GM18861 (cell line): ENCODE measurements at regions not wholly inside any gene's neighbourhood (a gene's known extent, or its start where the extent isn't known, plus 50 kb on each side); places are given as distances from the start of the nearest gene placed in this dataset.

Experiments
- ATAC-seq: cut with Tn5 transposase; IDR thresholded peaks from one replicate; pipeline ENCODE4 v1.9.1; 2021; ENCODE audit not compliant: unreplicated experiment

DNA sequence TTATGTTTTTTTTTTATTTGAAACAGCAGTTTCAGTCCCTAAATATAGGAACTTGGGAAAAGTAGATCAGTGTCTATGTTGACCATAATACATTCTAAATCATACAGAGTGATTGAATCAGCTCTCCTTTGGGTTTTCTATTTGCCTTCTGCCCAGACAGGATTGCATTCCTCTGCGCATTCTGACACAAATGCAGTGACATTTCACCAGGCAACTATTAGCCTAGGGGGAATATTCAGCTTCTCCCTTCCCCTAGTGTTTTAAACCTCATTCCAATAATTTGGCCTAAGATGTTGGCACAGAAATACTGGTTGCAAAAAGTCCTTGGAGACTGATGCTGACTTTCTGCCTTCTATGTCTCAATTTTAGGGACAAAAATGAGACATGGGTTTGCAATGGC is 172.8 kb downstream of the PTGER3 start:
- ATAC-seq: no peak

- no peak for ATAC-seq
Observed at GRCh38 chr1:70877343-70877742, 170.3 kb downstream of the PTGER3 start.

DNA sequence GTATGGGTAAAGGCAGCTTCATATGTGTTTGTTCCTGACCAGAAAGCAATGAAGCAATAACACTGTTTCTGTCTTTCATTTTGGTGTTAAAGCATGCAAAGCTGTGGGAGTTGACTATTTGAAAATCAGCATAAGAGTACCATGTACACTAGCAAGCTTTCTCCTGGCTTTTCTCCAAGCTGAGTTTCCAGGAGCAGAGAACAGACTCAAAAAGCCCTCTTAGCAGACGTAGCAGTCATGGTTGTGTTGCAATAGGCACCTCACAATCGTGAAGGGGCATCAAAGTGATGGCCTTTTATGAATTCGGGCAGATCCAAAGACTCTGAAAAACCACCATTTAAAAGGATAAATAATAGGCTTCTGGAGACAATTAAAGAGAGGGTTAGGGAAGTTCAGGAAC is 159.7 kb downstream of the PTGER3 start:
- no peak for ATAC-seq

- ATAC-seq: no peak
Observed at GRCh38 chr1:70888722-70889121, 158.9 kb downstream of the PTGER3 start.

- no peak for ATAC-seq
Observed at GRCh38 chr1:70890408-70890807, 157.2 kb downstream of the PTGER3 start.

DNA sequence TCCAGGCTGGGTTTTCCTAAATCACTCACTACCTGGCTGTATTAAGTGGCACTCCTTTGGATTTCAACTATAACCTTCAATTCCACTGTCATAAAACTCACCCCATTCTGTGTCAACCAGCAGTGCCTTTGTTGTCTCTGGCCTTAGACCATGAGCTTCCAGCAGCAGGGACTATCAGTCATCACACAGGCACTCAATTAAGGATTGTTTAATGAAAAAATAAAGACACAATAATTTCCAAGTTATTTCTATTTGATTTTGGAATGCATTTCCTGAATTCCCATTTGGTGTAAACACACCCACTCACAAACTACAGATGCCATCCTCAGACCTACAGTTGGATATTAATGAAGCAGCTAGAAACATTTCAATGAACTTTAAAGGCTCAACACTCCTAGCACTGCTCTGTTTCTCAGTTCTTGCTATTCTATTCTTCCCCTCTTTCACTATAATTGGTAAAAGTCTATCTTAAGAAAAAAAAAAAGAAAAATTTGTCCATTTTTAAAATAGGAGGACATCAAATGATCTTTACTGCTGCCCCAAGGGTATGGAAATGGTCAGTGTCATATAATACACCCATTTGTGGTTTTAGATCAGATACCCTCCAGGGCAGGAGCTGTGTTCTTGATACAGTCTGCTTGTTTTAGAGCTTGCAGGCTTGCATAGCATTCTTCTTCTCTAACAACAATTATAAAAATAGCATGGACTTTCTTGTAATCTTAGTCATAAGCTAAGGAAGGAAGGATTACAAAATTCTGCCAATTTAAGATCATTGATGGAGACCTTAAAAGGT is 156.4 kb downstream of the PTGER3 start:
- no peak for ATAC-seq

DNA sequence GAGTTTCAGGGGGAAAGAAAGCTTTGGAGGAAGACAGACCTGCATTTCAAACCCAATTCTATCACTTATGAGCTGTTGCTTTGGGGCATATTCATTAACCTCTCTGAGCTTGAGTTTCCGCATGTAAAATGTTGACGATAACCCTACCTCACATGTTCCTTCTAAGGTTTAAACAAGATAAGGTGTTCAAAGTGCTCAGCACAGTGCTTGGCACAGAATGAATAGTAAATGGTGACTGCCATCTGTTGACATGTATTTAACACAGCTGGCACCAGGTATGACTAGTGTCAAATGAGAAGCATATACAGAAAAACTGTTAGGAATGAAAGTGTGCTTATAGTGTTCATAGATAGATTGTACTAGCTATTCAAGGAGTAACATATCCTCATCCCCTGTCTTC is 155.5 kb downstream of the PTGER3 start:
- no peak for ATAC-seq

DNA sequence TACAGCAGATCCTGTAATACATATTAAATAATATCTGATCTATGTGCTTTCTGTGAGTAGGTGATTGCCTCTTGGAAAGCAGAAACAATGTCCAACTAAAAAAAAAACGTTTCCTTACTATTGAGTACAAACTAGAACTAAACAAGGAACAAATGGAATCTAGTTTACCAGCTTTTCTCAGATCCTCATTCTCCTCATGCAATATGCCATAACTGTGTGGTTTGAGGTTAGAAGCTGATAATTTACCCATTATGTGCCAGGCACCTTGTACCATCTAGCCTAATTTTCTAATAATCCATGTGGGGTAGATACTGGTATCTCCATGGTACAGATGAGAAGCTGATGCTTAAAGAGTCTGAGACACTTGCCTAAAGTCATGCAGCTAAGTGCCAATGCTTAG is 154.7 kb downstream of the PTGER3 start:
- no peak for ATAC-seq

- no peak for ATAC-seq
Observed at GRCh38 chr1:70893381-70893780, 154.2 kb downstream of the PTGER3 start.

DNA sequence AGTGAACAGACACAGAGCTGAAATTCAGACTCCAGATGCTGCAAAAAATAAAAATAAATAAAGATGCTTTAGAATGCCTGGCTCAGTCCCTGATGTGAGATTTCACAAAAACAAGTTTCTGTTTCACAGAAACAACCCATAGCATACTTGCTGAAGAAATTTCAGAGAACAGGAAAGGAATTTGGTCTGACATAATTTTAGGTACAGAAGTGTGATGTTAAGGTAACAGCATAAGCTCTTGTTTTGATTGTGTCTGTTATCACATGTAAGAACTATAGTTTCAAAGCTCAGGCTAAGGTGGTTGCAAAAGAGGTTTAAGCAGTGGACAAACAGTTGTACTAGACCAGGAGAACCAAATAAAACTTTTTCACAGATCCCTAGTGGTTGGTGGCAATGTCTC is 152.1 kb downstream of the PTGER3 start:
- ATAC-seq: no peak

- ATAC-seq: no peak
Observed at GRCh38 chr1:70896224-70896623, 151.4 kb downstream of the PTGER3 start.

DNA sequence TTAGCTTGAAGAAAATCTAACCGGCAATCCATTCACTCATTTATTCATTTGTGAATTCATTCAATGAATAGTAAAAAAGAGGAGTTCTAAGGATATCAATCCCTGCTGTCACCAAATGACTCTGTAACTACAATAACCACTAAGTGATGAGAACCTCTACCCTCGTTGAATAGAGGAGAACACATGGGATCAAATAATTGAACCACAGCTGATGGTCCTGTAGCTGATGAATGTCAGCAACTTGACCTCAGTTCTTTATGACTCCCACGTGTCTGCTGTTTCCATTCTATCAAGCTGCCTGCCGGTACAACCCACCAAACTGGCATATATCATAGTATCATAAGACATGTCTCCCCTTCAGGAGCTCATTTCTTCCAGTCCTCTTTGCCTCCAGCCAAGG is 150.3 kb downstream of the PTGER3 start:
- no peak for ATAC-seq

GRCh38 chr1:70899735-70900134 is 147.9 kb downstream of the PTGER3 start:
- no peak for ATAC-seq

GRCh38 chr1:70902211-70902610 is 145.4 kb downstream of the PTGER3 start:
- ATAC-seq: no peak

DNA sequence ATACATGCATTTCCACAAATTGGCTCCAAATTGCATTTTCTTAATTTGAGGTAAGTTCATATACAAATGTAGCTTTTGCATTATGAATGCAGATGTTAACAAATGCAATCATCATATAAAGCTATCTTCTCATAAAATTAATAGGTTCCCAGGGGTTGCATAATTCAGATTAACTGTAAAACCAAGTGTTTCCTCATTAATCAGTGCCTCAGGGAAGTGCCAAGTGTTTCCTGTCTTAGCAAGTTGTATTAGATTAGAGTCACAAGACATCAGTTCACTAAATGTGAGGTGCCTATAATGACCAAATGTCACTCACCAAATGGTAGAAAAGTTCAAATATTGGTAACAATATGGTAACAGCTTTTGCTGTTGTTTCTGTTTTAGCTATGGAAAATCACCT is 140.8 kb downstream of the PTGER3 start:
- no peak for ATAC-seq

DNA sequence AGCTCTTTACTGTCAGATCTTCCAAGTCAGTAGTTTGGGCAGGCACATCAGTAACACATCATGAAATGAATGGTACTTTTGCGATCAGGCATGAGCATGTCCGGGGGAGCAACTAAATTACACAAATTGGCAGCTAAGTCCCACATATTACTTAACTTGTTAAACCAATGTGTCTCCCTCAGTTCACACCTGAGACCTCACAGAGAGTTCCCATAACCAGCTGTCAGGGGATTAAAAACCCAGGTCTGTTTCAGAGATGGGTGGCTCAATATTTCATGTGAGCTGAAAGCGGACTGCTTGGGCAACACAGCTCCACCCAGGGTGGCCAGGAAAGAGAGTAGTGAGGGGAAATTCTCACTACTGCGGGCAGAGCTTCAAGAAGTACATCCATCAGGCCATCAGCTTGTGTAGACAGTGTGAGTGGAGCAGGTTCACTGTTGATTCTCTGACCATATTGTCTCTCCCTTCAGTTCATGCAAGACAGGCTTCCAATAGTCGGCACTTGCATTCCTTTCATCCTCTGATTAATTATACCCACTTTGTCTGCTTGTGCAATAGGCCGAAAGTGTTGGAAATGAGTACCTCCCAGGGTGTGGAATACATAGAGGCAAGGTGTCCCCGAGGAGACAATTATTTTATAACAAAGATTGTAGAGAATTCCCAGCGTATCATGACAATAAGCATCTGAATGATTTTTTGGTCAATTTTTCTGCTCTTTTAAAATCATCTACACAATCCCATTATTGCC is 139.9 kb downstream of the PTGER3 start:
- no peak for ATAC-seq

GRCh38 chr1:70909262-70909822 is 138.3 kb downstream of the PTGER3 start:
- no peak for ATAC-seq

DNA sequence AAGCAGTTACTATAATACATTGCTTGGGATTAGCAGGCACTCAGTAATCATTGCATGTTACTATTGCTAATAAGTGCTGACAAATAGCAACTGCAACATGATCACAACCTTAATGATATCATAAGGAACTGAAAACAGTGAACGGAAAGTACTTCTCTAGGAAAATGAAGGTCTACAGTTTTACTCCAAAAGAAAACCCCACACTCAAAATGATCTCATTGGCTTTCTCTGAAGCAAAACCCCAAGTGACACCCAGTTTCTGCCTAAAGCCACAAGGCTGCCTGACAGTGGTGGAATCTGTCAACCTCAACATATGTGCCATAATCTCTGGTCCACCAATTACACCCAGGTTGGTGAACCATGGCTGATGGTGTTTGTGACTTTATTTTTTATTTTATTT is 137.6 kb downstream of the PTGER3 start:
- no peak for ATAC-seq

GRCh38 chr1:70911861-70912260 is 135.8 kb downstream of the PTGER3 start:
- no peak for ATAC-seq

DNA sequence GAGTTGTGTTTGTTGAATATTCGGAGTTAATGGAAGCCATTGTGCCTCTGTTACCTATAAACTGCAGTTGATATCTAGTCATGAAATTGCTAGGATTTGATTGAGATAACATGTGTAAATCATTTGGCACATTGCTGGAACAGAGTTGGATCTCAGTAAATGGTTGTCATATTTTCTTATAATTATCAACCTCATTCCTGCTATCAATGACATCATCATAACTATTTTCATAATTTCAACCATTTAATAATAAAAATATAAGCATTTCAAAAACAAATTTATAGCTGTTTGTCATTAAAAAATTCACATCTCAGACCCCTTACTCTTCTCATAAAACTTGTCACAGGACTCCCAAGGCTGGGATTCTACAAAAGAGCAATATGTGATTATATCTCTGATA is 133.4 kb downstream of the PTGER3 start:
- no peak for ATAC-seq

DNA sequence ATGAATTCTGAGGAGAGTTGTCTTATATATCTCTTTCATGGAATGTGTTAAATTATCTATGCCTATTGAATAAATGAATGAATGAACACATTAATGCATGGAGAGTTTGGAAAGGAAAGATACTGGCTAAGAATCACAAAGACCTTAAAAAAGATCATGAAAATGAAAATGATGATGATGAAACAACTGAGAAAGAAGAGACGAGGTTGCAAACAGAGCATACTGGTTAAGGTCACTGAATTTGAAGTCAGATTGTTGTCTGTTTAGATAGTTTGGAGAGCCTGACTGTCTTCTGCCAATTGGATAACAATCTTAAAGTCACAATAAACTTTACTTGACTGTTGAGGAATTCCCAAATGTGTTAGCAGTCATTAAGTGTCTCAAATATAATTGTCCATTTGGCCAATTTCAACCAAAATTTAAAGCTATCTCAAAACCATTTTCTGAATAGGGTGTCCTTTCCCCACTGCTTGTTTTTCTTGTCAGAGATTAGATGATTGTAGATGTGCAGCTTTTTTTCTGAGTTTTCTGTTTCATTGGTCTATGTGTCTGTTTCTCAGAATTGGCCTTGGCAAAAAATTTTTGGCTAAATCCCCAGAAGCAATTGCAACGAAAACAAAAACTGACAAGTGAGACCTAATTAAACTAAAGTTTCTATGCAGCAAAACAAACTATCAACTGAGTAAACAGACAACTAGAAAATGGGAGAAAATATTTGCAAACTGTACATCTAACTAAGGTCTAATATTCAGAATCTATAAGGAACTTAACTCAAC is 132.2 kb downstream of the PTGER3 start:
- ATAC-seq: no peak
